ENCODE measurements at regions not wholly inside any gene's neighbourhood (a gene's known extent, or its start where the extent isn't known, plus 50 kb on each side); places are given as distances from the start of the nearest gene placed in this dataset.

DNA sequence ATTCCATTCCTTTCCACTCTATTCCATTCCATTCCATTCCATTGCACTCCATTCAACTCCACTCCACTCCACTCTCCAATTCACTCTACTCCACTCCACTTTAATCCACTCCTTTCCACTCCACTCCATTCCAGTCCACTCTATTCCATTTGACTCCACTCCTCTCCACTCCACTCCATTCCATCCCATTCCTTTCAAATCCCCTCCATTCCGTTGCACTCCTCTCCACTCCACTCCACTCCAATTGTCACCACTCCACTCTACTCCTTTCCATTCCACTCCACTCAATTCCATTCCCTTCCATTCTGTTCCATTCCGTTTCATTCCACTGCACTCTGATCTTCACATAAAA, 2563.7 kb upstream of the TPTE start:
- TF ChIP-seq EP300 (IDR thresholded peaks at IDR 0.05): no peak
- TF ChIP-seq, protein P1, sequence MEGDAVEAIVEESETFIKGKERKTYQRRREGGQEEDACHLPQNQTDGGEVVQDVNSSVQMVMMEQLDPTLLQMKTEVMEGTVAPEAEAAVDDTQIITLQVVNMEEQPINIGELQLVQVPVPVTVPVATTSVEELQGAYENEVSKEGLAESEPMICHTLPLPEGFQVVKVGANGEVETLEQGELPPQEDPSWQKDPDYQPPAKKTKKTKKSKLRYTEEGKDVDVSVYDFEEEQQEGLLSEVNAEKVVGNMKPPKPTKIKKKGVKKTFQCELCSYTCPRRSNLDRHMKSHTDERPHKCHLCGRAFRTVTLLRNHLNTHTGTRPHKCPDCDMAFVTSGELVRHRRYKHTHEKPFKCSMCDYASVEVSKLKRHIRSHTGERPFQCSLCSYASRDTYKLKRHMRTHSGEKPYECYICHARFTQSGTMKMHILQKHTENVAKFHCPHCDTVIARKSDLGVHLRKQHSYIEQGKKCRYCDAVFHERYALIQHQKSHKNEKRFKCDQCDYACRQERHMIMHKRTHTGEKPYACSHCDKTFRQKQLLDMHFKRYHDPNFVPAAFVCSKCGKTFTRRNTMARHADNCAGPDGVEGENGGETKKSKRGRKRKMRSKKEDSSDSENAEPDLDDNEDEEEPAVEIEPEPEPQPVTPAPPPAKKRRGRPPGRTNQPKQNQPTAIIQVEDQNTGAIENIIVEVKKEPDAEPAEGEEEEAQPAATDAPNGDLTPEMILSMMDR (IDR thresholded peaks at IDR 0.05): no peak

All from ovary (tissue), 3 donors.